NT2/D1 (cell line): ENCODE measurements at regions not wholly inside any gene's neighbourhood (a gene's known extent, or its start where the extent isn't known, plus 50 kb on each side); places are given as distances from the start of the nearest gene placed in this dataset.

Experiments
- SUZ12 ChIP-seq: IDR thresholded peaks from 2 replicates; pipeline ENCODE4 v1.6.1; 2011; ENCODE audit not compliant: insufficient read length, insufficient read depth; ENCODE audit errors: extremely low read depth
- ZNF274 ChIP-seq: IDR thresholded peaks from 2 replicates; pipeline ENCODE4 v1.6.1; 2011; ENCODE audit warnings: mild to moderate bottlenecking, low read depth, low read length

- TF ChIP-seq ZNF274 (no peak), SUZ12 (no peak)
Observed at GRCh38 chr15:98395974-98396610, 252.2 kb upstream of the IGF1R start.
